Activated T-helper 1 cell treated with Interleukin-2 at 50 U/mL for 16 hours (primary cell): ENCODE measurements at regions not wholly inside any gene's neighbourhood (a gene's known extent, or its start where the extent isn't known, plus 50 kb on each side); places are given as distances from the start of the nearest gene placed in this dataset.
"Not testable (repeated sequence)": the region's sequence is repeated elsewhere in the genome, so short reads cannot be mapped to it uniquely, and the experiment has no call there.

Experiments used
- DNase-seq: peaks from one replicate; pipeline ENCODE4 v3.0.0-alpha.2; 2020; ENCODE audit warnings: low read depth

GRCh38 chr5:176140138-176140537, 98.1 kb upstream of the SIMC1 start:
- not testable (repeated sequence) for DNase-seq

DNA sequence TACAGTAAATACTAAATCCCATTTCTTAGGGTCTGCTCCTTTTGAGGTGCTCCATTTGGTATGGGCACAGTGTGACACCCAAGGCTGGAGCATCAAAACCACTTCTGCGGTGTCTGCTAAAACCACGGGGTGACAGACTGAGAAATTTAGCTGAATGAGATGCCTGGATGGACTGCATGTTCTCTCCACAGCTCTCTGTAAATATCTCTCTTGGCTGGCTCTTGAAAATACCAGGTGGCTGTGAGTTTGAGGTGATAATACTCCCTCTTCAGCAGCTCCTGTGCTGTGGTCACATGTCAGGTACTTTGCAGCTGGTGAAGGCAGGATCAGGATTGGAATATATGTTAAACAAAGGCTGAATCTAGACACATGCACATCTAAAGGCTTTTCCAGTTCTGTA, 93.7 kb upstream of the SIMC1 start:
- DNase-seq = no peak

GRCh38 chr5:176149948-176150347, 88.3 kb upstream of the SIMC1 start:
- DNase-seq = not testable (repeated sequence)

DNA sequence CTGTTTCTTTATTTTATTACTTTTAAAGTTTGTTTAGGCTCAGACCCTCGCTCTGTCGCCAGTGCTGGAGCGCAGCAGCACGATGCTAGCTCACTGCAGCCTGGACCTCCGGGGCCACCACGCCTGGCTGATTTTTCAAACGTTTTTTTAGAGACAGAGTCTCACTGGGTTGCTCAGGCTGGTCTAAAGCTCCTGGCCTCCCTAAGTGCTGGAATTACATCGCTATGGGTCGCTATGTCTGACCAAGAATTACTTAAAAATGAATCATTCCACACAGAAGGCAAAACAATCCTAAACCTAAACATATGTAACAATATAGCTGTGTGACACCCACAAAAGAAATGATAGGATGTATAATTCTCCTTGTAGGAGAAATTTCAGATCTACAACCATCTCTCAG, 86.9 kb upstream of the SIMC1 start:
- no peak for DNase-seq

DNA sequence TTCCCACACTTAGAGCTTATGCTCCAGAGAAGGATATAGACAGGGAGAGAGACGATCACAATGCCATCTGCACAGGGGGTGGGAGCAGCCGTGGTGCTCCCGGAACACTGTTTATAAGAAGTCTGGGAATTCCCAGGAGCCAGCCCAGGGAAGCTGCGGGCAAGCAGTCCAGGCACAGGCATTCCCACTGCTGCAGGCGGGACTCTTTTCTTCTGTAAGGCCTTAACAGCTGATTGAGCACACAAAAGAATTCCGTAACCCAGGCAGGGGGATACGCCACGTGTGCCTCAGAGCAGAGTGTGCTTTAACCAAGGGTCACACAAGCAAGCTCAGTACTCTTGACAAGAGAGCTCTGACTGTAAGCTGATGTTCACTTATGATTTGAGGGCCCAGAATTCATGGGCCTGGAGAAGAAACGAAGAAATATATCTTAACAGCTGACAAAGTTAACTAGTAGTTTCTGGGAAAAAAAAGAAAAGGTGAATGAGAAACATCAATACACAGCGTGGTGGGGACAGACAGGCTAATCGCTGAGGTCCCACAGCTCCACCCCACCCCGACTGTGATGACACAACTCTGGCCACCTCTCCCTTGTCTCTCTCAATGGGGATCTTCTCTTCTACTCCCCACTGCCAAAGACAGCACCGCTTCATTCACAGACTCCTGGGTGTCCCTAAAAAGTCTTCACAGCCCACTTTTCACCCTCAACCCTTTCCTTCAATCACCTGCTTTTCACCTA, 85.9 kb upstream of the SIMC1 start:
- no peak for DNase-seq

DNA sequence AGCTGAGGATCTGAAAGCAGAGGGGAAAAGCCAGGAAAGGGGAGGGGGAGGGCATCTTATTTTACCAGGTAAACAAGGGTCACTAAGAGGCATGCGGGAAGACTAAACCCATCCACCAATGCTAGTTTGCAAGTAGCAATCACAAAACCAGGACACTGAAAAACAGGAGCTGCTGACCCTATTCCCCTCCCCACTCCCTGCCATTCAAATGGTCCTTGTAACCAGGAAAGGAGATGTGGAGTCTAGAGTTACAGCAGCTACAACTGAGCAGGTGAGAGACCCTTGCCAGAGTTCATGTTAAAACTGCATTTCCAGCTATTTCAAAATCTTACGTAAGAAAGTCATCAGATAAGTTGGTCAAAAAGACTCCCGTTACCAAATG, 85.3 kb upstream of the SIMC1 start:
- no peak for DNase-seq

DNA sequence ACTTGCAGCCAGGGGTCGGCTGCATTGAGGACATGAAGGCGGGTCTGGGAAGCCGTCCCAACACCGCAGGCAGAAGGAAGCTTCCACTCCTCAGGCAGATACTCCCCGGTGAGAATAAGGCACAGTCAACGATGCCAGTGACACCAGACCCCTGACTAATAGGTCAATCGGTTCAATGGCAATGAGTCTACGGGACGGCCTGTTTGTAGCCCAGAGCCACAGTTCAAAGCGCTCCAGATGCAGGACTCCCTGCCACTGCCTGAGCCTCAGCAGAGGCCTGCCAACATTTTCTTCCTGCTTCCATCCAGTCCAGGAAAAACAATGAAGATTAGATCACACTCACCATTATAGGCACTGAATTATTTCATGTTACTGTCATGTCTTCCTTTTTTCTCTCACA, 84.5 kb upstream of the SIMC1 start:
- no peak for DNase-seq

DNA sequence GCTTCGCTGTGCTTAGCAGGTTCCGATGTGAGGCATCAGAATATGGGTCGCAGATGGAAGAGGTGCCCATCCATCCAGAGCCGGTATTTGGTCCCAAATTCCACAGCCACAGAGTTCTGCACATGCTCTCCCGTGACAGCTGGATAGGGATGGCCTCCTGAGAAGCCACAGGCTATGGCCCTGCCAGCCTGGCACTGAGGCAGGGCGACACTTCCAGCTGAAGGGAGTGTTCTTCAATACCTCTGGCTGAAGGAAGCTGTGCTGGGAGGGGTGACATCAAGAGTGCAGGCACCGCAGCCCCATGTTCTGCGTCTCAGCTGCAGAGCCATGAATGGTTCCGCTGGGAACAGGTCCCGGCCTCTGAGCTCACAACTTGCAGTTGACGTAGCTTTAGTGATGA, 83.4 kb upstream of the SIMC1 start:
- DNase-seq = no peak

DNA sequence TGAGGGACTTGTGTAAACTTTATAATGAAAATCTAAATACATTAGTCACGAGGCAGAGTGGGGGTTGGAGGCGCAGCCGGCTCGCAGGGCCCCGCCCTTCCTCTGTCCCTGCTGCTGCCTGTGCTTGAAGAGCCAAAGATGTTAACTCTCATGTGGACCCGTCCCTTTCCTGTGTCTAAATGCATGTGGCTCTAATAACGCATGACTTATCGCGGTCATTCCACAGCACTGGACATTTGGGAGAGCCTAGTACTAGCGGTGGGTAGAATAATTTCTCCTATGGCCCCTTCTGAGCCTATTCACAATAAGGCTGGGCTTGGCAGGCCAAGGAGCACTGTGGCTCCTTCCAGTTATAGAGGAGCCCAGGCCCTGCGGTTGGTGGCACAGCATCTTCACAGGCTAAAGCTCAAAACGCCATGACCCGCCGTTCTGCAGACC, 82.3 kb upstream of the SIMC1 start:
- no peak for DNase-seq

DNA sequence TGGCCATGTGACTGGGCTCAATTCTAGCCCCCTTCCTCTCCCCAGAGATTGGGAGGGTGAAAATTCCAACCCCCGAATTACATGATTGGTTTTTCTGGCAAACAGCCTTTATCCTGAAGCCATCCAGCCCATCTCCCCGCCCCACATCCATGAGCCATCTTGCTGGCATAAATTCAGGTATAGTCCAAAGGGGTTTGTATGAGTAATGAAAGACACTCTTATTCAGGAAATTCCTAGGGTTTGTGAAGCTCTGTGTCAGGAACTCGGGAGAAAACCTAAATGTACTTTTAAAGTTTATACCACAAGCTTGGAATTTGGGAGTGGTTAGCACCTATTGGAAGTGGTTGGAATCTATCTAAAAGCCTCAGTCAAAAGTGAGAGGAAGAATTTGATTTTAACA, 80.6 kb upstream of the SIMC1 start:
- no peak for DNase-seq

GRCh38 chr5:176161431-176161830, 76.8 kb upstream of the SIMC1 start:
- no peak for DNase-seq

DNA sequence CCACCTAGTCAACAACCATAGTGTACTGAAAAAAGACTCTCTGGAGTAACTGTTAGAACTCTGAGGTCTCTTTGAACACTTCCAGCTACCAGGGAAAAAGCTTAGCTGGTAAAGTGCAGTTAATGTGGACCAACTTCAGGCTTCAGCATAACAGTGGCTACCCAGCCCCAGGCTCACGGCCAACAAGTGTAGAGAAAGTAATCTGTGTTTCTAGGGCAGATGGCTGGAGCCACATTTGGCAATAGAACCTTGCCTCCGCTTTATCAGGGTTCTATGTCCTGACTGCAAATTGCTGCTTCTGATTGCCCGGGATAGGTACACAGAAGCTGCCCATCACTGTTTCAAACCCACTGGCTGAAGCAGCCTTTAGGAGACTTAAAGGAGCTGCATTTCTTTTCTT, 76.0 kb upstream of the SIMC1 start:
- no peak for DNase-seq

DNA sequence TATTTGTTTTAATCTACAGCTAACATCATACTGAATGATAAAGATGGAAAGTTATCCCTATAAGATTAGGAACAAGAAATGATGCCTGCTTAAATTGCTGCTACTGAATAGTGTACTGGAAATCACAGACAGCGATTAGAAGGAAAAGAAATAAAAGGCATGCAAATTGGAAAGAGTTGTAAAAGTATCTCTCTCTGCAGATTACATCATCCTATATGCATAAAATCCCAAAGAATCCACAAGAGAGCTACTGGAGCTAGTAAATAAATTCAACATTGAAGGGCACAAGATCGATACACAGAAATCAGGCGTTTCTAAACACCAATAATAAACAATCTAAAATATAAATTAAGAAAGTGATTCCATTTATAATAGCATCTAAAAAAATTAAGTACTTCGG, 75.3 kb upstream of the SIMC1 start:
- no peak for DNase-seq

DNA sequence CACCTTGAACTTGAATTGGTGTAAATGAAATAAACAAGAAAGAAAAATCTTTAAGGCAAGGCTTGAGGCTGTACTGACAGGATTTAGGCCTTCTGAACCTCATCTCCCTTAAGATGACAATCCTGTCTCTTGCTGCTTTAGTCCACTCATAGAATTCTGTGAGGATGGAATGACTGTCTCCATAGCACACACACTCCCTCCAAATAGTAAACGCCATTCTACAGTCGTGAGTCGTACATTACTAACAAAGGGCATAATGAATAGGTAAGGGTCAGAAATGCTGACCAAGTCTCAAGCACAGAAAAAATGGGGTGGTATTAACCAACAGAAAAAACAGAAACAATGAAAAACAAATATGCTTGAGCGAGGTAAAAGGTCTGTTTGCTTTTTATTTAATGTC, 71.8 kb upstream of the SIMC1 start:
- DNase-seq = no peak

- no peak for DNase-seq
Measured at GRCh38 chr5:176167800-176168199, 70.4 kb upstream of the SIMC1 start.

DNA sequence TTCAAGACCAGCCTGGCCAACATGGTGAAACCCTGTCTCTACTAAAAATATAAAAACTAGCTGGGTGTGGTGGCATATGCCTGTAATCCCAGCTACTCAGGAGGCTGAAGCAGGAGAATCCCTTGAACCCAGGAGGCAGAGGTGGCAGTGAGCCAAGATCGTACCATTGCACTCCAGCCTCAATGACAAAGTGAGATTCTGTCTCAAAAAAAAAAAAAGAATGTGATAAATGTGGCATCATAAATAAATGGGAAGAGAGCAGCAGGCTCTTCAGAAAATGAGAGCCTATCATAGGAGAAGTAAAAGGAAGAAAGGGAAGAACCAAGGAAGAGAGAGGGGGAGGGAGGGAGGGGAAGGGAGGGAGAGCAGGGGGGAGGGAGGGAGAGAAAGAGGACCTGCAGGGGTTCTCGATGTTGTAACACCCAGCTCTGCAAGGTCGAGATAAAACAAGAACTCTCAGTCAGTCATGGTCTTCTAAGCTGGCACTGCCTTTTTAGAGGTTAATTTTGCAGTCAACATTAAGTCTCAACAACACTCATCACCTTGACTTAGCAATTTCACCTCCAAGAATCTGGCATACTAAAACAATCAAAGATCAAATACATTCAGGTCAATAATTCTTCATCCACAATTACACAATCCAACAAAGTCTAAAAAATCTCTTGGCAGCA, 68.7 kb upstream of the SIMC1 start:
- no peak for DNase-seq

- DNase-seq = no peak
Measured at GRCh38 chr5:176170084-176170483, 68.1 kb upstream of the SIMC1 start.

- DNase-seq = no peak
Measured at GRCh38 chr5:176171171-176171760, 67.0 kb upstream of the SIMC1 start.

- no peak for DNase-seq
Measured at GRCh38 chr5:176172246-176172645, 66.0 kb upstream of the SIMC1 start.

- DNase-seq = no peak
Measured at GRCh38 chr5:176173647-176174046, 64.6 kb upstream of the SIMC1 start.

DNA sequence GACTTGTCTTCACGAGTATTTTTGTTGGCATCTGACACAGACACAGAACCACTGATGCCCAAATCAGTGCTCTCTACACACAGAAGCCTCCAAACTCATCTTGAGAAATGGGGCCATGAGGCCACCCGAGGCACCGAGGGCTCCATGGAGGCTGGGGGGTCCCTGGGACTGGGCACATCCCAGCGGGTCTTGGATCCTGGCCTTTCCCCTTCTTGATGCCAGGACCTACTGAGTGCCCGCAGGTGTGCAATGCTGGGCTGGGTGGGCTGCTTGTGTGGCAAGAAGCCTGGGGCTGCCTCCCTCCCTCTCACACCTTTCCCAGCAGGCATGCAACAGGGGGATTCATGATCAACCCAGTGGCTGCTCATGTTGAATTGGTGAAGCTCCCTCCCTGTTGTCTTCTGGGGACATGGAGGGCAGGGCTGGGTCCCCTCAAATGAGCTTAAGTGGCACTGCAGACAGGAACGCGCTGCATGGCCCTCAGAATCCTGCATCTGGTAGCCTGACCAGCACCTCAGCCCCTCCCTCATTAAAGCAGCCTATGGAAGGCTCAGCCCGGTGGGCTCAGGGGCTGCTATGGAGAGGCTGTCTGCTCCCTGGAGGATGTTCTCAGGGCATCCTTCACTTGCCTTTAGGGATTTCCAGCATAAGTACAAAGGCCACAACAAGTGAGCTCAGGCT, 63.7 kb upstream of the SIMC1 start:
- no peak for DNase-seq

- no peak for DNase-seq
Measured at GRCh38 chr5:176175101-176175852, 62.9 kb upstream of the SIMC1 start.
